Sigmoid colon (tissue), 6 donors: ENCODE measurements at regions not wholly inside any gene's neighbourhood (a gene's known extent, or its start where the extent isn't known, plus 50 kb on each side); places are given as distances from the start of the nearest gene placed in this dataset.

ENCODE experiments used
- DNase-seq: peaks from one replicate; pipeline ENCODE4 v3.0.0-alpha.2; 2019
- H3K27ac ChIP-seq, 4 donors: fragments of 200-600 bp; sonication (generic); one replicate each; pipeline ENCODE4 v1.5.1; 2016 to 2019; ENCODE audit warnings: mild to moderate bottlenecking in 1 of 4
- H3K27me3 ChIP-seq, 3 donors: fragments of 200-600 bp; sonication (generic); one replicate each; pipeline ENCODE4 v1.5.1; 2019; ENCODE audit warnings: mild to moderate bottlenecking in 1 of 3
- H3K36me3 ChIP-seq, 4 donors: fragments of 200-600 bp; sonication (generic); one replicate each; pipeline ENCODE4 v1.5.1; 2016 to 2019
- H3K4me1 ChIP-seq, 4 donors: fragments of 200-600 bp; sonication (generic); one replicate each; pipeline ENCODE4 v1.5.1; 2017 to 2019
- H3K4me3 ChIP-seq, 4 donors: fragments of 200-600 bp; sonication (generic); one replicate each; pipeline ENCODE4 v1.5.1; 2017 to 2019; ENCODE audit warnings: mild to moderate bottlenecking in 2 of 4, moderate library complexity in 1 of 4
- H3K9me3 ChIP-seq, 4 donors: fragments of 200-600 bp in 3 of 4; sonication (generic) in 3 of 4; one replicate each; pipeline versions ENCODE4 v1.5.1 to v1.6.1; 2013 to 2019
- EP300 ChIP-seq, 4 donors: sonication (generic); formaldehyde crosslinking; IDR thresholded peaks; one replicate each; pipeline ENCODE4 v1.6.1; 2017; ENCODE audit warnings: antibody characterized with exemption in 4 of 4
- POLR2A ChIP-seq, 2 donors: fragments of 450-650 bp; IDR thresholded peaks; one replicate each; pipeline ENCODE4 v1.6.1; 2016; ENCODE audit warnings: antibody characterized with exemption in 2 of 2, mild to moderate bottlenecking in 2 of 2, moderate library complexity in 2 of 2
- POLR2AphosphoS5 ChIP-seq, 4 donors: sonication (generic); formaldehyde crosslinking; IDR thresholded peaks; one replicate each; pipeline ENCODE4 v1.6.1; 2017; ENCODE audit warnings: antibody characterized with exemption in 4 of 4
- WGBS, 2 donors: extraction: QIAGEN DNeasy Blood & Tissue Kit; methylation state at CpG; one replicate each; pipeline ENCODE4 v1.1.7; 2013; 5-methylcytosine and 5-hydroxymethylcytosine counted together
- intact Hi-C: fragments of 100-400 bp; cut with DNase I; formaldehyde crosslinking; loops from one replicate; pipeline ENCODE4 v1.15.1; 2023
- TF ChIP-seq, protein P1 (sequence below), 4 experiments: fragments of 450-650 bp in 3 of 4; fragments of 200-600 bp in 1 of 4; IDR thresholded peaks; one replicate each; pipeline ENCODE4 v1.5.1; 2016 to 2019; ENCODE audit warnings: antibody characterized with exemption in 4 of 4, mild to moderate bottlenecking in 3 of 4, moderate library complexity in 2 of 4
- donor health status: healthy with polysubstance abuse.
- donor health status: healthy.

- H3K4me1 ChIP-seq, result peaks cover 0 to 31% (median 24%) of the 10 kb centered on the region in 4 donors
- no peaks in the 10 kb centered on the region for H3K36me3 ChIP-seq
- H3K4me3 ChIP-seq, result no peak overlapping the region
- DNase-seq, result no peak
- no peak overlapping the region for H3K27ac ChIP-seq
- TF ChIP-seq POLR2A (IDR thresholded peaks at IDR 0.05), result no peak
- TF ChIP-seq, protein P1, sequence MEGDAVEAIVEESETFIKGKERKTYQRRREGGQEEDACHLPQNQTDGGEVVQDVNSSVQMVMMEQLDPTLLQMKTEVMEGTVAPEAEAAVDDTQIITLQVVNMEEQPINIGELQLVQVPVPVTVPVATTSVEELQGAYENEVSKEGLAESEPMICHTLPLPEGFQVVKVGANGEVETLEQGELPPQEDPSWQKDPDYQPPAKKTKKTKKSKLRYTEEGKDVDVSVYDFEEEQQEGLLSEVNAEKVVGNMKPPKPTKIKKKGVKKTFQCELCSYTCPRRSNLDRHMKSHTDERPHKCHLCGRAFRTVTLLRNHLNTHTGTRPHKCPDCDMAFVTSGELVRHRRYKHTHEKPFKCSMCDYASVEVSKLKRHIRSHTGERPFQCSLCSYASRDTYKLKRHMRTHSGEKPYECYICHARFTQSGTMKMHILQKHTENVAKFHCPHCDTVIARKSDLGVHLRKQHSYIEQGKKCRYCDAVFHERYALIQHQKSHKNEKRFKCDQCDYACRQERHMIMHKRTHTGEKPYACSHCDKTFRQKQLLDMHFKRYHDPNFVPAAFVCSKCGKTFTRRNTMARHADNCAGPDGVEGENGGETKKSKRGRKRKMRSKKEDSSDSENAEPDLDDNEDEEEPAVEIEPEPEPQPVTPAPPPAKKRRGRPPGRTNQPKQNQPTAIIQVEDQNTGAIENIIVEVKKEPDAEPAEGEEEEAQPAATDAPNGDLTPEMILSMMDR (IDR thresholded peaks at IDR 0.05), result no peak
- TF ChIP-seq POLR2AphosphoS5 (IDR thresholded peaks at IDR 0.05), result no peak
- TF ChIP-seq EP300 (IDR thresholded peaks at IDR 0.05), result no peak
- H3K27me3 ChIP-seq, result peaks cover 0 to 12% (median 0%) of the 10 kb centered on the region in 3 donors
- intact Hi-C loops, result loop anchor here (10.0 kb wide), 1 partner anchor 348 kb away; no protein-coding TSS in a partner anchor
- H3K9me3 ChIP-seq, result no peaks in the 10 kb centered on the region
- 54 to 83% methylated on average over 2 of the region's 2 CpGs for WGBS, 2 donors
Measured at GRCh38 chr10:6916601-6917000, 336.5 kb upstream of the PRKCQ start.

GRCh38 chr10:6915307-6915706 lies 335.2 kb upstream of the PRKCQ start:
- Histone ChIP-seq H3K4me3 (no peak overlapping the region), H3K27ac (no peak overlapping the region), H3K36me3 (no peaks in the 10 kb centered on the region), H3K4me1 (peaks cover 0 to 28% (median 21%) of the 10 kb centered on the region in 4 donors), H3K27me3 (peaks cover 0 to 12% (median 0%) of the 10 kb centered on the region in 3 donors), H3K9me3 (no peaks in the 10 kb centered on the region)
- no peak for DNase-seq
- 89 to 92% methylated on average over 3 of the region's 3 CpGs for WGBS, 2 donors
- TF ChIP-seq POLR2AphosphoS5 (IDR thresholded peaks at IDR 0.05) (no peak), EP300 (IDR thresholded peaks at IDR 0.05) (no peak), POLR2A (IDR thresholded peaks at IDR 0.05) (no peak)
- TF ChIP-seq, protein P1 (IDR thresholded peaks at IDR 0.05), result no peak
- intact Hi-C loops, result loop anchor here (10.0 kb wide), 1 partner anchor 349 kb away; no protein-coding TSS in a partner anchor

DNA sequence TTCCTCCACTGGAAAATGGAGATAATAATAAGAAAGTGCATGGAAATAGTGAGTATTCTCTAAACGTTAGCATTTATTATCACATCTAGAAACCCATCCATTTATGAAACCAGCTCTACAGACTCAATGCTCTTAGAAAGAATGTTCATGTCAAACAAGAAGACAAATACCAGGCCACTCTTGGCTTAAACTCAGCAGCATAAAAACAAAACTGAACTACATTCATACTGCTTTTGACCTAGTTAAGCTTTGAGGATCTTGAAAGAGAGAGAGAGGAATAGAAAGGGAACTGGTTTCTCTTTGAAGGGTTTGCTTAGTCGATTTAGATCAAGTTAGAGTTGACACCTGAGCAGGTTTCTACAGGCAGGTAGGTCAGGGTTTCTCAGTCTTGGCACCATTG lies 332.9 kb upstream of the PRKCQ start:
- intact Hi-C loops, result loop anchor here (5.0 to 10.0 kb wide), 2 partner anchors 179 to 352 kb away; no protein-coding TSS in a partner anchor
- DNase-seq, result no peak
- H3K27me3 ChIP-seq, result no peaks in the 10 kb centered on the region
- WGBS, 2 donors, result 42 to 47% methylated on average over 2 of the region's 2 CpGs
- no peaks in the 10 kb centered on the region for H3K36me3 ChIP-seq
- H3K4me1 ChIP-seq, result peaks cover 0 to 21% (median 15%) of the 10 kb centered on the region in 4 donors
- H3K27ac ChIP-seq, result peak overlapping the region; percentile 6 to 64 (median 54)
- no peak for TF ChIP-seq POLR2A (IDR thresholded peaks at IDR 0.05)
- peak; percentile 41 to 89 (median 80) for TF ChIP-seq POLR2AphosphoS5 (IDR thresholded peaks at IDR 0.05)
- no peak overlapping the region for H3K4me3 ChIP-seq
- peaks cover 0 to 3% (median 0%) of the 10 kb centered on the region in 4 donors for H3K9me3 ChIP-seq

DNA sequence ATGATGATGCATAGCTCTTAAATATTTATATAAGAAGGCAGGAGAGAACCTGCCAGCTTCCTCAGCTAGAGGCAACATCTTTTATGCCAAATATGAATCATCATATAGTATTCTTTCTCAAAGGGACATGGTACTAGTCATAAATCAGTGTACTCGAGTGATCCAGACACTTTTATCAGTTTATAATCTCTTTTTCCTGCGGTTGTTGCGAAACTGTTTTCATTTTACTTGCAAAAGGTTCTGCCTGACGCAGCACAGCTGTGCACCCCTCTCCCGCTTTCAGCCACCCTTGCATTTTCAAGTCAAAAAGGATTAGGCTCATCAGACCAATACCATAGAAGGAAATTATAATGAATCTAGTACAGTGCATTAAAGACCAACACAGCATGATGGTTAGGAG lies 332.3 kb upstream of the PRKCQ start:
- Histone ChIP-seq H3K36me3 (no peaks in the 10 kb centered on the region), H3K9me3 (peaks cover 0 to 3% (median 0%) of the 10 kb centered on the region in 4 donors), H3K4me3 (no peak overlapping the region), H3K27me3 (no peaks in the 10 kb centered on the region), H3K27ac (peak overlapping the region in 3 of 4 donors; percentile 25 to 64 (median 63)), H3K4me1 (peaks cover 0 to 21% (median 15%) of the 10 kb centered on the region in 4 donors)
- intact Hi-C loops, result loop anchor here (5.0 to 10.0 kb wide), 2 partner anchors 180 to 352 kb away; no protein-coding TSS in a partner anchor
- no peak for DNase-seq
- TF ChIP-seq POLR2AphosphoS5 (IDR thresholded peaks at IDR 0.05) (peak in 3 of 4 donors; percentile 42 to 76 (median 75)), EP300 (IDR thresholded peaks at IDR 0.05) (peak in 2 of 4 donors; percentile 20 to 27)
- TF ChIP-seq, protein P1 (IDR thresholded peaks at IDR 0.05), result no peak
- 13 to 35% methylated on average over 5 of the region's 5 CpGs for WGBS, 2 donors

DNA sequence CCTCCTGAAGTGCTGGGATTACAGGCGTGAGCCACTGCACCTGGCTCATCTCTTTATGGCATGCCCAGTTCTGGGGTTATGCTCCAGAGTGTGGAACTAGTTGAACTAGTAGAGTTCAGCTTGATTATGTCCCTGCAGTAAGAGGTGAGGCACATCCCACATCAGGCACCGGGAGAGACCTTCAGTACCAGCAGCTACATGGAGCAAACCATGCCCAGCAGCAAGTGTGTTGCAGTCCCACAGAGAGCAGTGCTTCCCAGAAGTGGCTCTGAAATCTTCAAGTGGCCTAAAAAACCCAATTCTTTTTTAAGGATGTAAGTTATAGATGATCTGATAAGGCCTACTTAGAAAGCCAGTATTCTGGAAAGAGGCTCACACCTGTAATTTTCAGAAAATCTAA lies 331.9 kb upstream of the PRKCQ start:
- intact Hi-C loops, result loop anchor here (5.0 to 10.0 kb wide), 2 partner anchors 180 to 353 kb away; no protein-coding TSS in a partner anchor
- WGBS, 2 donors, result 79 to 88% methylated on average over 2 of the region's 2 CpGs
- peaks cover 0 to 21% (median 15%) of the 10 kb centered on the region in 4 donors for H3K4me1 ChIP-seq
- H3K4me3 ChIP-seq, result no peak overlapping the region
- TF ChIP-seq, protein P1 (IDR thresholded peaks at IDR 0.05), result no peak
- TF ChIP-seq POLR2AphosphoS5 (IDR thresholded peaks at IDR 0.05), result no peak
- TF ChIP-seq EP300 (IDR thresholded peaks at IDR 0.05), result no peak
- TF ChIP-seq POLR2A (IDR thresholded peaks at IDR 0.05), result no peak
- peaks cover 0 to 3% (median 0%) of the 10 kb centered on the region in 4 donors for H3K9me3 ChIP-seq
- no peaks in the 10 kb centered on the region for H3K36me3 ChIP-seq
- no peak for DNase-seq
- peak overlapping the region in 3 of 4 donors; percentile 25 to 64 (median 63) for H3K27ac ChIP-seq
- H3K27me3 ChIP-seq, result no peaks in the 10 kb centered on the region
